ENCODE measurements at regions not wholly inside any gene's neighbourhood (a gene's known extent, or its start where the extent isn't known, plus 50 kb on each side); places are given as distances from the start of the nearest gene placed in this dataset.
"Not testable (repeated sequence)": the region's sequence is repeated elsewhere in the genome, so short reads cannot be mapped to it uniquely, and the experiment has no call there.

- Mint-ChIP-seq H3K27ac (no peak overlapping the region), H3K4me1 (ENCODE audit: low read depth) (no peaks in the 10 kb centered on the region), H3K4me3 (no peak overlapping the region), H3K27me3 (ENCODE audit: low read depth) (peaks cover 12% of the 10 kb centered on the region), H3K36me3 (ENCODE audit: low read depth) (no peaks in the 10 kb centered on the region), H3K9me3 (no peaks in the 10 kb centered on the region)
Observed at GRCh38 chr14:57046175-57046574, 222.5 kb downstream of the EXOC5 start.

DNA sequence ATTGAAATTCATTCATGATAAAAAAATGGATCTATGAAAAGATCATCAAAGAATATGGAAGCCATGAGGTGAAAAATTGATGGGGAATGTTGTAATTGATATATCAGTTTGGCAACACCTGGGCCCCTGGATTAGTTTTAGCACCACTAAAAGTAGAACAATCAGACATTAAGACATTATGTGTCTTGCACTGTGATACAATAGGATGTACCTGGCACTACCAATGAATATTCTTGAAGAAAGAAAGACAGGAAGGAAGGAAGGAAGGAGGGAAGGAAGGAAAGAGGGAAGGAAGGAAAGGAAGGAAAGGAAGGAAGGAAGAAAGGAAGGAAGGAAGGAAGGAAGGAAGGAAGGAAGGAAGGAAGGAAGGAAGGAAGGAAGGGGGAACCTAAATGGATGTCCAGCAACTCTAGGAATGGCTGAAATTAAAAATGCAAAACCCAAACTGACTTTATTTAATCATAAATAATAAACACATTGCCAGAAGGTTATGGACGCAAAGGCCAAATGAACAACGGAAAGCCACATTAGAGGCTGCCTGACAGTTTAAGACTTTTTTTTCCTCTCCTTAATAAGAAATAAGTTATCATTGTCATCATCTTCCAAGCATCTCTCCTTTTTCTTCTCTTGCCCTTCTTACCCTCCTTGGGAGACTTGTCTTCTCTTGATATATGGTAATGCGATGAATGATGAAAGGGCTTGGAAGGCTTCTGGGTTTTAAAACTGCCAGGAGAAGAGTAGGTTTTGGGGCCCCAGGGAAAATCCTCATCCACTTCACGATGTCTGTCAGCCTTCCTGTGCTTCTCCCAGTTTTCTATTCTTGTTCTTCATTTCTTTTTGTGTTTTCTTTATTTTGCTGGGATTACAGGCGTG lies 224.4 kb downstream of the EXOC5 start:
- not testable (repeated sequence) for H3K36me3 Mint-ChIP-seq (ENCODE audit: low read depth); H3K9me3 Mint-ChIP-seq; H3K4me3 Mint-ChIP-seq; H3K4me1 Mint-ChIP-seq (ENCODE audit: low read depth); H3K27me3 Mint-ChIP-seq (ENCODE audit: low read depth); H3K27ac Mint-ChIP-seq

DNA sequence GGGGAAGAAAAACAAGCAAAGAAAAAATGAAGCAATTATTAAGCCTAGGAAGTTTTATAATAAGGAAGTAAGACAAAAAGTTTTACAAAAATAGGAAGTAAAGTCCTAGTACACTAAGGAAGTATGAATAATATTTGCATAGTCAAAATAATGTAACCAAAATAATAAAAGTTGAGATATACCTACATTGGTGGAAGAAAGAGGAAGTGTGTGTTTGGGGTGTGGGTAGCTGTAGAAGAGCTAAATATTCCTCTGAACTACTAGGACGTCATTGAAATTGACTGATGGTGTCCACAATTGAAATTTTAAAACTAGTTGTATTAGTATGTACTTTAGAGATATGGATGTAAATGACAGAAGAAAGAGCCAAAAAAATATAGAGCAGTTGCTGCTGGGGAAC lies 228.4 kb upstream of the OTX2 start:
- H3K4me1 Mint-ChIP-seq (ENCODE audit: low read depth), result no peaks in the 10 kb centered on the region
- no peaks in the 10 kb centered on the region for H3K36me3 Mint-ChIP-seq (ENCODE audit: low read depth)
- H3K4me3 Mint-ChIP-seq, result no peak overlapping the region
- no peak overlapping the region for H3K27ac Mint-ChIP-seq
- peaks cover 3% of the 10 kb centered on the region for H3K27me3 Mint-ChIP-seq (ENCODE audit: low read depth)
- H3K9me3 Mint-ChIP-seq, result no peaks in the 10 kb centered on the region

DNA sequence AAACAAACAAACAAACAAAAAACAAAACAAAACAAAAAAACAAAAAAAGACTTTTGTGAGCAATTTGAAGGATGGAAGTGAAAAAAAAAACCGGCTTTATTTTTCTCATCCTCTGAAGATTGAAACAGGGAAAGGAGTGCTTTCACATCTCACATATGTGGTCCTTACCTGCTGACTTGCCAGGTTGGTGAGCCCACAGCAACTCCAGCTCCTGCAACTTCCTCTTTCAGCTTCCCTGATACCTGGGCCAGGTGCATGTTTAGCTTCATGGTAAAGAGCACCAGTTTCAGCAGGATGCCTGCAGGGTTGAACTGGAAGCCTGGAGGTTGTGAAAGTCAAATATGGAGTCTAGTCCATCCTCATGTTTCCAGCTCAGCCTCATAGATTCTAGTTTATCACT lies 221.2 kb upstream of the OTX2 start:
- Mint-ChIP-seq H3K36me3 (ENCODE audit: low read depth) (no peaks in the 10 kb centered on the region), H3K4me3 (no peak overlapping the region), H3K27me3 (ENCODE audit: low read depth) (peaks cover 11% of the 10 kb centered on the region), H3K4me1 (ENCODE audit: low read depth) (no peaks in the 10 kb centered on the region), H3K9me3 (peaks cover 4% of the 10 kb centered on the region), H3K27ac (no peak overlapping the region)

GRCh38 chr14:57029620-57030253 lies 219.5 kb upstream of the OTX2 start:
- H3K36me3 Mint-ChIP-seq (ENCODE audit: low read depth), result no peaks in the 10 kb centered on the region
- H3K4me1 Mint-ChIP-seq (ENCODE audit: low read depth), result no peaks in the 10 kb centered on the region
- H3K27me3 Mint-ChIP-seq (ENCODE audit: low read depth), result peaks cover 11% of the 10 kb centered on the region
- peaks cover 4% of the 10 kb centered on the region for H3K9me3 Mint-ChIP-seq
- no peak overlapping the region for H3K27ac Mint-ChIP-seq
- no peak overlapping the region for H3K4me3 Mint-ChIP-seq

DNA sequence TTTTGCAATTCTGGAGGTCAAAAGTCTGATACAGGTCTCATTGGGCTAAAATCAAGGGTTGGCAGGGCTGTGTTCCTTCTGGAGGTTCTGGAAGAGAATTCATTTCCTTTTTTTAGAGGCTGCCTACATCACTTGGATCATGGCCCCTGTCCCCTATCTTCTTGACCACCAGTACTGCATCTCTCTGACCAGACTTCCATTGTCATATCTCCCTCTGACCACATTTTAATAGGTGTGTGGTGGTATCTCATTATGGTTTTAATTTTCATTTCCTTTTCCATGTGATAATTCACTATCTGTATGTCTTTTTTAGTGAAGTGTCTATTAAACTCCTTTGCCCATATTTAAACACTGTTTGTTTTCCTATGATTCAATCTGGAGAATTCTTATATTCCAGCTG lies 215.2 kb upstream of the OTX2 start:
- H3K27me3 Mint-ChIP-seq (ENCODE audit: low read depth), result peaks cover 5% of the 10 kb centered on the region
- H3K27ac Mint-ChIP-seq, result no peak overlapping the region
- no peak overlapping the region for H3K4me3 Mint-ChIP-seq
- H3K9me3 Mint-ChIP-seq, result peaks cover 3% of the 10 kb centered on the region
- H3K36me3 Mint-ChIP-seq (ENCODE audit: low read depth), result no peaks in the 10 kb centered on the region
- H3K4me1 Mint-ChIP-seq (ENCODE audit: low read depth), result no peaks in the 10 kb centered on the region

DNA sequence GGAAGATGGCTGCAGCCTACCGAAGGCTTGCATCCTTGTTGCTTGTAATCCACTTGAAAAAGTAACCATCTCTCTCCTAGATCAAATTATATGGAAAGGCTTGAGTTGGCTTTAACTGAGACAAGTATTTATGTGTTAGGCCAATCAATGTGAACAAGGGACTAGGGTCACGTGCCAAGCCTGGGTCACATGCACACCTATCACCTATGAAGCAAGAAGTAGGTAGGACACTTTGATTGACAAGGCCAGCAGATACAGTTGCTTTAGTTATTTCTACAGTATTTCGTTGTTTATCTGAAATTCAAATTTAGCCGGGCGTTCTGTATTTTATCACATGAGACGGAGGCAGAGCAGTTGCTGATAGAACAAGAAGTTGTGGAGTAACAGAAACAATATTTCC lies 212.3 kb upstream of the OTX2 start:
- Mint-ChIP-seq H3K4me3 (no peak overlapping the region), H3K27ac (no peak overlapping the region), H3K36me3 (ENCODE audit: low read depth) (no peaks in the 10 kb centered on the region), H3K4me1 (ENCODE audit: low read depth) (no peaks in the 10 kb centered on the region), H3K9me3 (peaks cover 3% of the 10 kb centered on the region), H3K27me3 (ENCODE audit: low read depth) (no peaks in the 10 kb centered on the region)

DNA sequence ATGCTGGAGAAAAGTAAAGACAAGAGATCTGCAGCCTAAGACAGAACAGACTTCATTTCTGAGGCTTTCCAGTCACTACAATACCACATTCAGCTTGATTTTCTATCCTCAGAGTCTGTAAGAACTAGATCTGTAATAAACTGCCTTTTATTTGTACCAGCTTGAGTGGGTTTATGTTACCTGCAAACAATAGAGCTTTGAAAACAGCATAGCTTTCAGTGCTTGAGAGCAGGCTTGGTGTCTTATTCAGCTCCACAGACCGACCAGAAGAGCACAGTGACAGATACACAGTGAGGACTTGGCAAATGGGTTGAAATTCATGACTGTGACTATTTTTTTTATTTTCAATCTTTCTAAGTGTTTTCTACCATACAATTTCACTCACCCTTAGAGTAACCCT lies 207.8 kb upstream of the OTX2 start:
- no peaks in the 10 kb centered on the region for H3K36me3 Mint-ChIP-seq (ENCODE audit: low read depth)
- no peaks in the 10 kb centered on the region for H3K4me1 Mint-ChIP-seq (ENCODE audit: low read depth)
- peaks cover 4% of the 10 kb centered on the region for H3K9me3 Mint-ChIP-seq
- no peak overlapping the region for H3K4me3 Mint-ChIP-seq
- H3K27me3 Mint-ChIP-seq (ENCODE audit: low read depth), result no peaks in the 10 kb centered on the region
- H3K27ac Mint-ChIP-seq, result no peak overlapping the region

- Mint-ChIP-seq H3K4me3 (no peak overlapping the region), H3K9me3 (peaks cover 4% of the 10 kb centered on the region), H3K27ac (no peak overlapping the region), H3K27me3 (ENCODE audit: low read depth) (peaks cover 3% of the 10 kb centered on the region), H3K36me3 (ENCODE audit: low read depth) (no peaks in the 10 kb centered on the region), H3K4me1 (ENCODE audit: low read depth) (no peaks in the 10 kb centered on the region)
Observed at GRCh38 chr14:57013987-57014386, 203.7 kb upstream of the OTX2 start.

DNA sequence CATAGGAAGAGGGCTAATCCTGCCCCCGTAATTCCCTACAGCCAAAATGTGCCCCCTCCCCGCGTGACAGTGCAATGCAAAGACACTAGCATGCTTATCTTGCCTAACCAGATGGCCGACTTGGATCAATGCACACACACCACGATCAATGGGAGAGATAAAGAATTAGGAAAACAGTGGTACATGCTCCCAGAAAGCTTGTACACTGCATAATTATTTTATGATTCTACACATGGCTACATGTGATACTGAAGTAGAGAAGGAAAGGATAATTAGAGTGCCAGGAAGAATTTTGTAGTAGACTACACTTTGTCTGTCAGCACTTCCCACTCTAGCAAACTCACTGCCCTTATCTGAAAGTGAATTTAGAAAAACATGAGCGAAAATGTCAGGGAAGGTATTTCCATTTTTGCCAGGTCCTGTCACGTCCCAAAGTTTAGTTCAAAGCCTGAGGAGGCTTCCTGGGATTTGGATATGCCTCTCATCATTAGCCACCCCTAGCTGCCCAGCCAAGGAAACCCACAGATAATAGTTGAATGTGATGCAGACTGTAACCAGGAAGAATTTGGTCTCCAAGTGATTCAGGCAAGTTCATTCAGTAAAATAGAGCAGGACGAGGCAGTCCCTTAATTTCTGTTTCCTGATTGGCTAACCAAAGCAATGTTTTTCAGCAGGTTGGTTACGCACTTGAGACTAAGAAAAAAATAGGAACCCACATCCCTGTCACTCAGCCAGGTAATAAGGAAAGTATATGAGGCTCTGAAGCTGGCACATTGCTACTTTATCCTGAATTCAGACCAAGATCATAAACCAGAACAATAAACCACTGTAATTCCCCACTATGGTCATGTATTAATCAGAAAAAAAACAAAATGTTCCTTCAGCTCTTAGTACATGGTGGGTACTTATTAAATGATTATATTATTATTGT lies 199.6 kb upstream of the OTX2 start:
- H3K4me3 Mint-ChIP-seq, result no peak overlapping the region
- no peak overlapping the region for H3K27ac Mint-ChIP-seq
- no peaks in the 10 kb centered on the region for H3K36me3 Mint-ChIP-seq (ENCODE audit: low read depth)
- no peaks in the 10 kb centered on the region for H3K4me1 Mint-ChIP-seq (ENCODE audit: low read depth)
- peaks cover 4% of the 10 kb centered on the region for H3K9me3 Mint-ChIP-seq
- peaks cover 16% of the 10 kb centered on the region for H3K27me3 Mint-ChIP-seq (ENCODE audit: low read depth)

DNA sequence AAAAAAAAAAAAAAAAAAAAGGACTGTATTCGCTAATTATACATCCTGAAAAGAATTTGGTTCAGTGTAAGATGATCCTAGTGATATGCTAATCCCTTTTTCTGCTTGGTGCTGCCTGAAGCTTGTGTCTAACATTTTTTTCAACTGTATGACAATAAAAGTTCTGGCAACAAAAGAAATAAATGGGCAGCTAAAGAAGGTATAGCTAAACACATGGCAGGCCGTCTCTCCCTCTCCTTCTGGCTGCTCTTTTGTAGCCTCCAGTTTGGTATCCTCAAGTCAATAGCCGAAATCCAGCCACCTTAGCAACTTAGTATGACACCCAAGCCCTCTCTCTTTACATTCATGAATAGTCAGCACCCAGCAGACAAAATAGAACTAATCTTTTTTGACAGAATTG lies 198.3 kb upstream of the OTX2 start:
- Mint-ChIP-seq H3K4me3 (no peak overlapping the region), H3K36me3 (ENCODE audit: low read depth) (no peaks in the 10 kb centered on the region), H3K4me1 (ENCODE audit: low read depth) (no peaks in the 10 kb centered on the region), H3K27me3 (ENCODE audit: low read depth) (peaks cover 16% of the 10 kb centered on the region), H3K9me3 (peaks cover 2% of the 10 kb centered on the region), H3K27ac (no peak overlapping the region)

- Mint-ChIP-seq H3K36me3 (ENCODE audit: low read depth) (no peaks in the 10 kb centered on the region), H3K27me3 (ENCODE audit: low read depth) (no peaks in the 10 kb centered on the region), H3K4me3 (no peak overlapping the region), H3K27ac (no peak overlapping the region), H3K9me3 (no peaks in the 10 kb centered on the region), H3K4me1 (ENCODE audit: low read depth) (no peaks in the 10 kb centered on the region)
Observed at GRCh38 chr14:56998728-56999127, 188.4 kb upstream of the OTX2 start.

DNA sequence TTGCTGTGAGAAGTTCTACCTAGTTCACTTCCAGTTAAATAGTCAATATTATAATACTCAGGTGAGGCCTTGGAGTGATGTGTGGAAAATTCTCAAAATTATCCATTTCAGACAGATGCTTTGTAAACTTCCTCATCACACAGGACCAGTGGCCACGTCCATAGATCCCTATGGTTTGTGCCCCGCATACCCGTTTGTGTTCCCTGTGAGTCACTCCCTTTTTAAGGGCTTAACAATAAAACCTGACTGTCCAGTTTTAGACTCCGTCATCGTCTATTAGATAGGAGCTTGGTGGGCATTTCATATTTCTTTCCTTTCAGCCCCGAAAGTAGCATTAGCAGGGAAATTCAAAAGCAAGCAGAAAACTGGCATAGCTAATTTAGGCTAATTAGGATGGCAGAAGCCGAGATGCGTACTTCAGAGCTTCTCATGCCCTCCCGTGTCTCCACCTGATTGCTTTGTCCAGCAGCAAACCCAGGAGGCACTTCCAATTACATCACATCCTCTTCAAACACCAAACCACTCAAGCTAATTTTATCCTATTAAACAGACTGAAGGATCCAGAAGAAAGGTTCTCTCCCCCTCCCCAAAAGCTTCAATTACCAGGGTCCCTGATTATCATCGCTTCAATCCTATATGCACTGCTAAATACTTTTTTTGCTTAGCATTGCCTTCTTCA lies 186.6 kb upstream of the OTX2 start:
- Mint-ChIP-seq H3K36me3 (ENCODE audit: low read depth) (no peaks in the 10 kb centered on the region), H3K9me3 (no peaks in the 10 kb centered on the region), H3K27ac (no peak overlapping the region), H3K4me1 (ENCODE audit: low read depth) (no peaks in the 10 kb centered on the region), H3K27me3 (ENCODE audit: low read depth) (no peaks in the 10 kb centered on the region), H3K4me3 (no peak overlapping the region)

- H3K4me1 Mint-ChIP-seq (ENCODE audit: low read depth), result no peaks in the 10 kb centered on the region
Observed at GRCh38 chr14:56995010-56995409, 184.7 kb upstream of the OTX2 start.

More at GRCh38 chr14:56995010-56995409, 184.7 kb upstream of the OTX2 start:
- Mint-ChIP-seq H3K36me3 (ENCODE audit: low read depth) (no peaks in the 10 kb centered on the region), H3K9me3 (peaks cover 4% of the 10 kb centered on the region), H3K4me3 (no peak overlapping the region), H3K27me3 (ENCODE audit: low read depth) (no peaks in the 10 kb centered on the region), H3K27ac (no peak overlapping the region)
